Subcutaneous abdominal adipose tissue (tissue), 5 donors: ENCODE measurements at regions not wholly inside any gene's neighbourhood (a gene's known extent, or its start where the extent isn't known, plus 50 kb on each side); places are given as distances from the start of the nearest gene placed in this dataset.

Experiments used
- H3K27ac ChIP-seq: one replicate; pipeline ENCODE4 v1.7.0; 2013; ENCODE audit warnings: low read depth, mild to moderate bottlenecking, inconsistent platforms, low read length, moderate library complexity
- H3K27me3 ChIP-seq, 5 donors: one replicate each; pipeline ENCODE4 v1.7.0; 2013; ENCODE audit warnings: low read length in 5 of 5, inconsistent platforms in 1 of 5; ENCODE audit not compliant: control insufficient read depth in 5 of 5, insufficient read depth in 4 of 5
- H3K36me3 ChIP-seq, 5 donors: one replicate each; pipeline ENCODE4 v1.7.0; 2013; ENCODE audit warnings: low read length in 5 of 5; ENCODE audit not compliant: control insufficient read depth in 5 of 5, insufficient read depth in 5 of 5
- H3K4me1 ChIP-seq, 5 donors: one replicate each; pipeline ENCODE4 v1.7.0; 2013; ENCODE audit warnings: low read length in 5 of 5, mild to moderate bottlenecking in 3 of 5, moderate library complexity in 1 of 5; ENCODE audit not compliant: control insufficient read depth in 5 of 5, insufficient read depth in 5 of 5
- H3K4me3 ChIP-seq, 5 donors: one replicate each; pipeline ENCODE4 v1.7.0; 2013; ENCODE audit warnings: low read length in 5 of 5, low read depth in 1 of 5
- H3K9ac ChIP-seq, 5 donors: one replicate each; pipeline ENCODE4 v1.7.0; 2013; ENCODE audit warnings: low read length in 5 of 5, mild to moderate bottlenecking in 4 of 5, moderate library complexity in 3 of 5
- H3K9me3 ChIP-seq, 5 donors: one replicate each; pipeline ENCODE4 v1.7.0; 2013; ENCODE audit warnings: low read length in 5 of 5; ENCODE audit not compliant: control insufficient read depth in 5 of 5
- donor health status: healthy.
- donor health status: healthy.
- donor health status: healthy.
- donor health status: healthy.
- donor health status: healthy.

DNA sequence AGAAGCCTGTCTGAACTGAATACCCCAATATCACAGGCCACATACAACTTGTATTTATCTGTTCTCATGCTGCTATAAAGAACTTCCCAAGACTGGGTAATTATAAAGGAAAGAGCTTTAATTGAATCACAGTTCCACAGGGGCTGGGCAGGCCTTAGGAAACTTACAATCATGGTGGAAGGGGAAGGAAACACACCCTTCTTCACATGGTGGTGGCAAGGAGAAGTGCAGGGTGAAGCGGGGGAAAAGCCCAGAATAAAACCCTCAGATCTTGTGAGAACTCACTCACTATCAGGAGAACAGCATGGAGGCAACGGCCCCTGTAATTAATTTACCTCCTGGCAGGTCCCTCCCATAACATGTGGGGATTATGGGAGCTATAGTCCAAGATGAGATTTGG is 50.3 kb upstream of the FNDC1 start:
- Histone ChIP-seq H3K4me1 (peaks cover 5 to 30% (median 22%) of the 10 kb centered on the region in 5 donors), H3K4me3 (no peak overlapping the region), H3K9ac (no peak overlapping the region), H3K9me3 (no peaks in the 10 kb centered on the region), H3K36me3 (no peaks in the 10 kb centered on the region), H3K27ac (no peak overlapping the region), H3K27me3 (no peaks in the 10 kb centered on the region)

DNA sequence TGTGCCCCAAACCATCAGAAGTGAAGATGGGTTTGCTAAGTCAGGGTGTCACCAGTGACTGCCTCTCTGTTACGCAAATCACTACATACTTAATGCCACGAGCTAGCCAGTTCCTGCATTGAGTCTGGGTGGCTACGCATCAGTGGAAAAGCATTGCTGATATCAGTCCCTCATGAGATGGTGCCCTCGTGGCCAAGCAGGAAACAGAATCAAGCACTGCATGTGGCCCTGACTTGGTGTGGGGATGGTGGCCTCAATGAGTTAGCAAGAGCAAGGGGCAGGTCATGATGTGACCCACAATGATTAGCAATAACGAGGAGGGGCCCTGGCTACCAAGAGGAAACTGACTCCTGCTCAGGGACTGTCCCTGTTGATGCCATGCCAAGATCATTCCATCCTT is 51.6 kb upstream of the FNDC1 start:
- no peaks in the 10 kb centered on the region for H3K9me3 ChIP-seq
- peak overlapping the region; percentile 39 for H3K27ac ChIP-seq
- H3K27me3 ChIP-seq: no peaks in the 10 kb centered on the region
- H3K9ac ChIP-seq: no peak overlapping the region
- H3K36me3 ChIP-seq: no peaks in the 10 kb centered on the region
- no peak overlapping the region for H3K4me3 ChIP-seq
- H3K4me1 ChIP-seq: peaks cover 5 to 30% (median 24%) of the 10 kb centered on the region in 5 donors

GRCh38 chr6:159117046-159117445 is 52.2 kb upstream of the FNDC1 start:
- H3K36me3 ChIP-seq: no peaks in the 10 kb centered on the region
- no peaks in the 10 kb centered on the region for H3K27me3 ChIP-seq
- no peaks in the 10 kb centered on the region for H3K9me3 ChIP-seq
- peaks cover 5 to 30% (median 23%) of the 10 kb centered on the region in 5 donors for H3K4me1 ChIP-seq
- H3K4me3 ChIP-seq: no peak overlapping the region
- H3K9ac ChIP-seq: no peak overlapping the region
- H3K27ac ChIP-seq: peak overlapping the region; percentile 39

DNA sequence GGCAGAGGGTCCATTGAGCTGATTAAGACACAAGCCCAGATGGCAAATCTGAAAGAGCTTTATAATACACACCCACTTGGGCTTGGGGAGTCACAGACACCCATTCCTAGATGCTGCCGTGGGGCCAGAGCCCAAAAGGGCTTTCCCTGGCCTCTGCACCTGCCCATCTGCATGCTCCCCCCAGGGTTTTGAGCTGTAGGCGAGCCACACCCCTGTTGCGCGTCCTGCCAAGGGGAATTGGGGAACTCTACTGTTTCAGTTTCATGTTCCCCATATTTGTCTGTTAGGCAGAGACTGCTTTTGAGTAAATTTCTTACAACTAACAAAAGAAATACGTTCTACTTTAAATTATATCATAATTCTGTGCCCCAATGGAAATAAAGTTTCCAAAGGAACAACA is 52.9 kb upstream of the FNDC1 start:
- Histone ChIP-seq H3K9ac (no peak overlapping the region), H3K4me1 (peaks cover 5 to 29% (median 23%) of the 10 kb centered on the region in 5 donors), H3K27me3 (no peaks in the 10 kb centered on the region), H3K9me3 (no peaks in the 10 kb centered on the region), H3K4me3 (no peak overlapping the region), H3K36me3 (no peaks in the 10 kb centered on the region), H3K27ac (peak overlapping the region; percentile 39)

DNA sequence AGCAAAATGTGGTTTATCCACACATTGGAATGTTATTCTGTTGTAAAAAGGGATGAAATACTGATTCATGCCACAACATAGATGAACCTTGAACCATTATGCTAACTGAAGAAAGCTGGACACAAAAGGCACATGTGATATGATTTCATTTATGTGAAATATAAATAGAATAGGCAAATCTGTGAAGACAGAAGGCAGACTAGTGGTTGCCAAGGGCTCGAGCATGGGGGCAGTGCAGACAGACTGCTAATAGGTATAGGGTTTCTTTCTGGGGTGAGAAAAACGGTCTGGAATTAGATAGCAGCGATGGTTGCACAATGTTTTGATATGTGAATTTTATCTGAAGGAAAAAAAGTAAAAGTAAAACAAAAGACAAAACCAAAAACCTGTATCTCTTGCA is 54.6 kb upstream of the FNDC1 start:
- Histone ChIP-seq H3K27ac (no peak overlapping the region), H3K4me3 (no peak overlapping the region), H3K9me3 (no peaks in the 10 kb centered on the region), H3K36me3 (no peaks in the 10 kb centered on the region), H3K27me3 (peaks cover 0 to 2% (median 0%) of the 10 kb centered on the region in 5 donors), H3K9ac (no peak overlapping the region), H3K4me1 (peaks cover 5 to 29% (median 19%) of the 10 kb centered on the region in 5 donors)

- no peaks in the 10 kb centered on the region for H3K36me3 ChIP-seq
- no peak overlapping the region for H3K4me3 ChIP-seq
- H3K27me3 ChIP-seq: peaks cover 0 to 5% (median 0%) of the 10 kb centered on the region in 5 donors
- H3K27ac ChIP-seq: no peak overlapping the region
- H3K9ac ChIP-seq: no peak overlapping the region
- H3K9me3 ChIP-seq: no peaks in the 10 kb centered on the region
- H3K4me1 ChIP-seq: peaks cover 5 to 29% (median 19%) of the 10 kb centered on the region in 5 donors
Measured at GRCh38 chr6:159113223-159113622, 56.0 kb upstream of the FNDC1 start.

- H3K9me3 ChIP-seq: no peaks in the 10 kb centered on the region
- peaks cover 0 to 5% (median 3%) of the 10 kb centered on the region in 5 donors for H3K27me3 ChIP-seq
- no peak overlapping the region for H3K4me3 ChIP-seq
- no peaks in the 10 kb centered on the region for H3K36me3 ChIP-seq
- H3K4me1 ChIP-seq: peaks cover 3 to 27% (median 15%) of the 10 kb centered on the region in 5 donors
- H3K9ac ChIP-seq: no peak overlapping the region
- no peak overlapping the region for H3K27ac ChIP-seq
Measured at GRCh38 chr6:159112714-159113113, 56.5 kb upstream of the FNDC1 start.

- Histone ChIP-seq H3K9ac (no peak overlapping the region), H3K4me3 (no peak overlapping the region), H3K27me3 (peaks cover 0 to 7% (median 4%) of the 10 kb centered on the region in 5 donors), H3K9me3 (no peaks in the 10 kb centered on the region), H3K36me3 (no peaks in the 10 kb centered on the region), H3K4me1 (peaks cover 0 to 18% (median 4%) of the 10 kb centered on the region in 5 donors), H3K27ac (no peak overlapping the region)
Measured at GRCh38 chr6:159110748-159111147, 58.5 kb upstream of the FNDC1 start.

DNA sequence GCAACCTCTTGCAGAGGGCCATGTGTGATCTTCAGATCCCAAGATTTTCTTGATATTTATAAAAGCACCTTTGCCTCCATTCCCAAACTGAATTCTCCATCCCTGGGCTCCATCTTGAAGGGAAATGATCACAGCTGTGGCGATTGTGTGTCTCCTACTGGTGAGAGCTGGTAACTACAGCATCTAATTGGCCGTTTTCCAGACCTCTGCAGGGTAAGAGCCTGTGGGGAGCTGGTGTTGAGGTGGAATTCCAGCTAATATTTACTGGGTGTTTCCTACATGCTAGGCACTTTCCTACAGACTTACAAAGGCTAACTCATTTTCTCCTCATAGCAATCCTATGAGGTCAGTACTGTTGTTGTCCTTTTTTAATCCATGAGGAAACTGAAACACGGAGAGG is 59.2 kb upstream of the FNDC1 start:
- peaks cover 0 to 9% (median 4%) of the 10 kb centered on the region in 5 donors for H3K27me3 ChIP-seq
- H3K36me3 ChIP-seq: no peaks in the 10 kb centered on the region
- no peak overlapping the region for H3K9ac ChIP-seq
- H3K4me1 ChIP-seq: peaks cover 0 to 18% (median 4%) of the 10 kb centered on the region in 5 donors
- no peak overlapping the region for H3K4me3 ChIP-seq
- no peaks in the 10 kb centered on the region for H3K9me3 ChIP-seq
- no peak overlapping the region for H3K27ac ChIP-seq

- no peak overlapping the region for H3K27ac ChIP-seq
- no peaks in the 10 kb centered on the region for H3K9me3 ChIP-seq
- H3K9ac ChIP-seq: no peak overlapping the region
- no peak overlapping the region for H3K4me3 ChIP-seq
- peaks cover 1 to 14% (median 5%) of the 10 kb centered on the region in 5 donors for H3K27me3 ChIP-seq
- no peaks in the 10 kb centered on the region for H3K36me3 ChIP-seq
- peaks cover 0 to 18% (median 4%) of the 10 kb centered on the region in 5 donors for H3K4me1 ChIP-seq
Measured at GRCh38 chr6:159109391-159109790, 59.8 kb upstream of the FNDC1 start.
